ENCODE measurements at regions not wholly inside any gene's neighbourhood (a gene's known extent, or its start where the extent isn't known, plus 50 kb on each side); places are given as distances from the start of the nearest gene placed in this dataset.

GRCh38 chr6:14727494-14728395 lies 518.1 kb upstream of the JARID2 start:
- peaks cover 1% of the 10 kb centered on the region; the same call in 1 of the 2 replicates for H3K4me1 ChIP-seq (ENCODE audit: control insufficient read depth, insufficient read depth, low read length)
- DNase-seq (ENCODE audit: low read depth, low spot score), result no peak
- no peaks in the 10 kb centered on the region for H3K36me3 ChIP-seq (ENCODE audit: control insufficient read depth, insufficient read depth, low read length)
- H3K4me3 ChIP-seq (ENCODE audit: low read length), result no peak overlapping the region
- H3K9me3 ChIP-seq (ENCODE audit: control insufficient read depth, insufficient read depth, low read length), result no peaks in the 10 kb centered on the region
- no peak overlapping the region for H3K27ac ChIP-seq (ENCODE audit: low read length)
- H3K27me3 ChIP-seq (ENCODE audit: control insufficient read depth, insufficient read depth, low read length), result no peaks in the 10 kb centered on the region
- no CpG with 5 or more reads among the region's 7 CpGs for WGBS (ENCODE audit: insufficient coverage, insufficient read length)

- DNase-seq (ENCODE audit: low read depth, low spot score), result no peak
- Histone ChIP-seq H3K27ac (ENCODE audit: low read length) (no peak overlapping the region), H3K27me3 (ENCODE audit: control insufficient read depth, insufficient read depth, low read length) (no peaks in the 10 kb centered on the region), H3K4me1 (ENCODE audit: control insufficient read depth, insufficient read depth, low read length) (peaks cover 3% of the 10 kb centered on the region; the same call in 1 of the 2 replicates), H3K9me3 (ENCODE audit: control insufficient read depth, insufficient read depth, low read length) (no peaks in the 10 kb centered on the region), H3K4me3 (ENCODE audit: low read length) (no peak overlapping the region), H3K36me3 (ENCODE audit: control insufficient read depth, insufficient read depth, low read length) (no peaks in the 10 kb centered on the region)
- WGBS (ENCODE audit: insufficient coverage, insufficient read length), result no CpG with 5 or more reads among the region's 10 CpGs
These were observed 517.4 kb upstream of the JARID2 start for GRCh38 chr6:14728396-14729024.

- Histone ChIP-seq H3K27ac (ENCODE audit: low read length) (no peak overlapping the region), H3K9me3 (ENCODE audit: control insufficient read depth, insufficient read depth, low read length) (no peaks in the 10 kb centered on the region)
- DNase-seq (ENCODE audit: low read depth, low spot score), result no peak
These were observed 516.6 kb upstream of the JARID2 start for GRCh38 chr6:14729129-14729871.

GRCh38 chr6:14730654-14731053 lies 515.2 kb upstream of the JARID2 start:
- no peak overlapping the region for H3K27ac ChIP-seq (ENCODE audit: low read length)
- no CpG with 5 or more reads among the region's 9 CpGs for WGBS (ENCODE audit: insufficient coverage, insufficient read length)
- H3K27me3 ChIP-seq (ENCODE audit: control insufficient read depth, insufficient read depth, low read length), result no peaks in the 10 kb centered on the region
- peaks cover 3% of the 10 kb centered on the region; the same call in 1 of the 2 replicates for H3K4me1 ChIP-seq (ENCODE audit: control insufficient read depth, insufficient read depth, low read length)
- DNase-seq (ENCODE audit: low read depth, low spot score), result no peak
- H3K36me3 ChIP-seq (ENCODE audit: control insufficient read depth, insufficient read depth, low read length), result no peaks in the 10 kb centered on the region
- no peaks in the 10 kb centered on the region for H3K9me3 ChIP-seq (ENCODE audit: control insufficient read depth, insufficient read depth, low read length)
- H3K4me3 ChIP-seq (ENCODE audit: low read length), result no peak overlapping the region

More at GRCh38 chr6:14729129-14729871, 516.6 kb upstream of the JARID2 start:
- Histone ChIP-seq H3K27me3 (ENCODE audit: control insufficient read depth, insufficient read depth, low read length) (no peaks in the 10 kb centered on the region), H3K36me3 (ENCODE audit: control insufficient read depth, insufficient read depth, low read length) (no peaks in the 10 kb centered on the region), H3K4me1 (ENCODE audit: control insufficient read depth, insufficient read depth, low read length) (peaks cover 3% of the 10 kb centered on the region; the same call in 1 of the 2 replicates), H3K4me3 (ENCODE audit: low read length) (no peak overlapping the region)
- WGBS (ENCODE audit: insufficient coverage, insufficient read length), result no CpG with 5 or more reads among the region's 13 CpGs

- H3K4me3 ChIP-seq (ENCODE audit: low read length), result no peak overlapping the region
- no CpG with 5 or more reads among the region's 1 CpG for WGBS (ENCODE audit: insufficient coverage, insufficient read length)
- DNase-seq (ENCODE audit: low read depth, low spot score), result no peak
- H3K36me3 ChIP-seq (ENCODE audit: control insufficient read depth, insufficient read depth, low read length), result no peaks in the 10 kb centered on the region
- peaks cover 3% of the 10 kb centered on the region; the same call in 1 of the 2 replicates for H3K4me1 ChIP-seq (ENCODE audit: control insufficient read depth, insufficient read depth, low read length)
- no peaks in the 10 kb centered on the region for H3K9me3 ChIP-seq (ENCODE audit: control insufficient read depth, insufficient read depth, low read length)
- H3K27ac ChIP-seq (ENCODE audit: low read length), result no peak overlapping the region
- H3K27me3 ChIP-seq (ENCODE audit: control insufficient read depth, insufficient read depth, low read length), result no peaks in the 10 kb centered on the region
These were observed 514.3 kb upstream of the JARID2 start for GRCh38 chr6:14731611-14732010.

- Histone ChIP-seq H3K36me3 (ENCODE audit: control insufficient read depth, insufficient read depth, low read length) (no peaks in the 10 kb centered on the region), H3K27me3 (ENCODE audit: control insufficient read depth, insufficient read depth, low read length) (no peaks in the 10 kb centered on the region), H3K4me1 (ENCODE audit: control insufficient read depth, insufficient read depth, low read length) (peaks cover 3% of the 10 kb centered on the region; the same call in 1 of the 2 replicates), H3K27ac (ENCODE audit: low read length) (no peak overlapping the region), H3K9me3 (ENCODE audit: control insufficient read depth, insufficient read depth, low read length) (no peaks in the 10 kb centered on the region), H3K4me3 (ENCODE audit: low read length) (no peak overlapping the region)
- no CpG with 5 or more reads among the region's 4 CpGs for WGBS (ENCODE audit: insufficient coverage, insufficient read length)
- no peak for DNase-seq (ENCODE audit: low read depth, low spot score)
These were observed 513.5 kb upstream of the JARID2 start for GRCh38 chr6:14732226-14732843.

GRCh38 chr6:14732844-14733757 lies 512.8 kb upstream of the JARID2 start:
- no CpG with 5 or more reads among the region's 17 CpGs for WGBS (ENCODE audit: insufficient coverage, insufficient read length)
- Histone ChIP-seq H3K27me3 (ENCODE audit: control insufficient read depth, insufficient read depth, low read length) (no peaks in the 10 kb centered on the region), H3K36me3 (ENCODE audit: control insufficient read depth, insufficient read depth, low read length) (no peaks in the 10 kb centered on the region), H3K4me3 (ENCODE audit: low read length) (no peak overlapping the region), H3K27ac (ENCODE audit: low read length) (no peak overlapping the region), H3K4me1 (ENCODE audit: control insufficient read depth, insufficient read depth, low read length) (peaks cover 3% of the 10 kb centered on the region; the same call in 1 of the 2 replicates), H3K9me3 (ENCODE audit: control insufficient read depth, insufficient read depth, low read length) (no peaks in the 10 kb centered on the region)
- DNase-seq (ENCODE audit: low read depth, low spot score), result no peak

- Histone ChIP-seq H3K4me1 (ENCODE audit: control insufficient read depth, insufficient read depth, low read length) (peaks cover 1% of the 10 kb centered on the region; the same call in 1 of the 2 replicates), H3K27me3 (ENCODE audit: control insufficient read depth, insufficient read depth, low read length) (no peaks in the 10 kb centered on the region), H3K36me3 (ENCODE audit: control insufficient read depth, insufficient read depth, low read length) (no peaks in the 10 kb centered on the region), H3K27ac (ENCODE audit: low read length) (no peak overlapping the region), H3K9me3 (ENCODE audit: control insufficient read depth, insufficient read depth, low read length) (no peaks in the 10 kb centered on the region), H3K4me3 (ENCODE audit: low read length) (no peak overlapping the region)
- DNase-seq (ENCODE audit: low read depth, low spot score), result no peak
- no CpG with 5 or more reads among the region's 2 CpGs for WGBS (ENCODE audit: insufficient coverage, insufficient read length)
These were observed 511.8 kb upstream of the JARID2 start for GRCh38 chr6:14734052-14734415.

GRCh38 chr6:14734416-14735340 lies 511.2 kb upstream of the JARID2 start:
- Histone ChIP-seq H3K27ac (ENCODE audit: low read length) (no peak overlapping the region), H3K9me3 (ENCODE audit: control insufficient read depth, insufficient read depth, low read length) (no peaks in the 10 kb centered on the region), H3K36me3 (ENCODE audit: control insufficient read depth, insufficient read depth, low read length) (no peaks in the 10 kb centered on the region), H3K27me3 (ENCODE audit: control insufficient read depth, insufficient read depth, low read length) (no peaks in the 10 kb centered on the region), H3K4me1 (ENCODE audit: control insufficient read depth, insufficient read depth, low read length) (0 out of 2 replicates have a peak, but pooled peaks cover 1% of the 10 kb centered on the region), H3K4me3 (ENCODE audit: low read length) (no peak overlapping the region)
- WGBS (ENCODE audit: insufficient coverage, insufficient read length), result no CpG with 5 or more reads among the region's 5 CpGs
- DNase-seq (ENCODE audit: low read depth, low spot score), result no peak
